Duodenal mucosa (tissue), 2 donors: ENCODE measurements at regions not wholly inside any gene's neighbourhood (a gene's known extent, or its start where the extent isn't known, plus 50 kb on each side); places are given as distances from the start of the nearest gene placed in this dataset.

Experiments used
- H3K27ac ChIP-seq: one replicate; pipeline ENCODE4 v1.7.0; 2013; ENCODE audit warnings: low read depth, low read length
- H3K27me3 ChIP-seq, 2 donors: one replicate each; pipeline ENCODE4 v1.7.0; 2013; ENCODE audit warnings: low read length in 2 of 2, control low read depth in 1 of 2; ENCODE audit not compliant: insufficient read depth in 2 of 2, control insufficient read depth in 1 of 2
- H3K36me3 ChIP-seq, 2 donors: one replicate each; pipeline ENCODE4 v1.7.0; 2013; ENCODE audit warnings: low read length in 2 of 2, control low read depth in 1 of 2; ENCODE audit not compliant: insufficient read depth in 2 of 2, control insufficient read depth in 1 of 2
- H3K4me1 ChIP-seq, 2 donors: one replicate each; pipeline ENCODE4 v1.7.0; 2013; ENCODE audit warnings: low read length in 2 of 2, control low read depth in 1 of 2; ENCODE audit not compliant: insufficient read depth in 2 of 2, control insufficient read depth in 1 of 2
- H3K4me3 ChIP-seq, 2 donors: one replicate each; pipeline ENCODE4 v1.7.0; 2013; ENCODE audit warnings: low read length in 2 of 2, low read depth in 1 of 2
- H3K9ac ChIP-seq, 2 donors: one replicate each; pipeline ENCODE4 v1.7.0; 2013; ENCODE audit warnings: low read length in 2 of 2, low read depth in 1 of 2
- H3K9me3 ChIP-seq, 2 donors: one replicate each; pipeline ENCODE4 v1.7.0; 2013; ENCODE audit warnings: low read length in 2 of 2, control low read depth in 1 of 2; ENCODE audit not compliant: control insufficient read depth in 1 of 2

- Histone ChIP-seq H3K9ac (no peak overlapping the region), H3K27ac (no peak overlapping the region), H3K4me3 (no peak overlapping the region), H3K9me3 (no peaks in the 10 kb centered on the region), H3K4me1 (no peaks in the 10 kb centered on the region), H3K36me3 (no peaks in the 10 kb centered on the region), H3K27me3 (no peaks in the 10 kb centered on the region)
Observed at GRCh38 chr6:113481458-113481857, 375.7 kb upstream of the MARCKS start.

GRCh38 chr6:113481910-113482309, 375.2 kb upstream of the MARCKS start:
- no peaks in the 10 kb centered on the region for H3K27me3 ChIP-seq
- H3K4me3 ChIP-seq = no peak overlapping the region
- no peaks in the 10 kb centered on the region for H3K4me1 ChIP-seq
- H3K9ac ChIP-seq = no peak overlapping the region
- H3K36me3 ChIP-seq = no peaks in the 10 kb centered on the region
- no peak overlapping the region for H3K27ac ChIP-seq
- no peaks in the 10 kb centered on the region for H3K9me3 ChIP-seq

- H3K27me3 ChIP-seq = no peaks in the 10 kb centered on the region
- H3K27ac ChIP-seq = no peak overlapping the region
- no peaks in the 10 kb centered on the region for H3K9me3 ChIP-seq
- no peak overlapping the region for H3K9ac ChIP-seq
- no peak overlapping the region for H3K4me3 ChIP-seq
- H3K36me3 ChIP-seq = no peaks in the 10 kb centered on the region
- H3K4me1 ChIP-seq = no peaks in the 10 kb centered on the region
Observed at GRCh38 chr6:113482771-113483170, 374.4 kb upstream of the MARCKS start.

- H3K36me3 ChIP-seq = no peaks in the 10 kb centered on the region
- no peak overlapping the region for H3K27ac ChIP-seq
- H3K4me1 ChIP-seq = peaks cover 3 to 15% of the 10 kb centered on the region in 2 donors
- H3K9me3 ChIP-seq = no peaks in the 10 kb centered on the region
- no peak overlapping the region for H3K9ac ChIP-seq
- H3K4me3 ChIP-seq = no peak overlapping the region
- no peaks in the 10 kb centered on the region for H3K27me3 ChIP-seq
Observed at GRCh38 chr6:113486199-113486598, 370.9 kb upstream of the MARCKS start.

GRCh38 chr6:113487489-113488058, 369.6 kb upstream of the MARCKS start:
- H3K36me3 ChIP-seq = no peaks in the 10 kb centered on the region
- no peaks in the 10 kb centered on the region for H3K9me3 ChIP-seq
- H3K27me3 ChIP-seq = no peaks in the 10 kb centered on the region
- peaks cover 3 to 15% of the 10 kb centered on the region in 2 donors for H3K4me1 ChIP-seq
- no peak overlapping the region for H3K4me3 ChIP-seq
- no peak overlapping the region for H3K27ac ChIP-seq
- H3K9ac ChIP-seq = no peak overlapping the region

GRCh38 chr6:113488061-113488460, 369.1 kb upstream of the MARCKS start:
- Histone ChIP-seq H3K27me3 (no peaks in the 10 kb centered on the region), H3K4me3 (no peak overlapping the region), H3K27ac (no peak overlapping the region), H3K9ac (no peak overlapping the region), H3K36me3 (no peaks in the 10 kb centered on the region), H3K4me1 (peaks cover 3 to 15% of the 10 kb centered on the region in 2 donors), H3K9me3 (no peaks in the 10 kb centered on the region)

GRCh38 chr6:113488812-113489685, 368.1 kb upstream of the MARCKS start:
- Histone ChIP-seq H3K27ac (no peak overlapping the region), H3K36me3 (no peaks in the 10 kb centered on the region), H3K27me3 (no peaks in the 10 kb centered on the region), H3K4me3 (no peak overlapping the region), H3K4me1 (peaks cover 3 to 15% of the 10 kb centered on the region in 2 donors), H3K9ac (no peak overlapping the region), H3K9me3 (no peaks in the 10 kb centered on the region)

GRCh38 chr6:113489952-113490746, 367.0 kb upstream of the MARCKS start:
- no peak overlapping the region for H3K9ac ChIP-seq
- no peaks in the 10 kb centered on the region for H3K9me3 ChIP-seq
- H3K27me3 ChIP-seq = no peaks in the 10 kb centered on the region
- no peak overlapping the region for H3K27ac ChIP-seq
- H3K4me1 ChIP-seq = peaks cover 3 to 15% of the 10 kb centered on the region in 2 donors
- no peak overlapping the region for H3K4me3 ChIP-seq
- H3K36me3 ChIP-seq = no peaks in the 10 kb centered on the region

- peaks cover 3 to 15% of the 10 kb centered on the region in 2 donors for H3K4me1 ChIP-seq
- H3K27me3 ChIP-seq = no peaks in the 10 kb centered on the region
- no peak overlapping the region for H3K27ac ChIP-seq
- no peak overlapping the region for H3K9ac ChIP-seq
- H3K9me3 ChIP-seq = no peaks in the 10 kb centered on the region
- H3K36me3 ChIP-seq = no peaks in the 10 kb centered on the region
- no peak overlapping the region for H3K4me3 ChIP-seq
Observed at GRCh38 chr6:113491376-113491775, 365.8 kb upstream of the MARCKS start.

GRCh38 chr6:113493991-113494390, 363.2 kb upstream of the MARCKS start:
- peaks cover 0 to 12% of the 10 kb centered on the region in 2 donors for H3K4me1 ChIP-seq
- no peaks in the 10 kb centered on the region for H3K9me3 ChIP-seq
- no peak overlapping the region for H3K27ac ChIP-seq
- no peaks in the 10 kb centered on the region for H3K36me3 ChIP-seq
- H3K9ac ChIP-seq = no peak overlapping the region
- no peaks in the 10 kb centered on the region for H3K27me3 ChIP-seq
- H3K4me3 ChIP-seq = no peak overlapping the region
